Nephron (organoid): ENCODE measurements at regions not wholly inside any gene's neighbourhood (a gene's known extent, or its start where the extent isn't known, plus 50 kb on each side); places are given as distances from the start of the nearest gene placed in this dataset.

Experiments
- H3K27ac Mint-ChIP-seq, 3 experiments: 2 replicates each; pipeline ENCODE4 v1.8.0; 2020; ENCODE audit warnings: mixed read lengths in 3 of 3, mild to moderate bottlenecking in 2 of 3, moderate library complexity in 1 of 3
- H3K27me3 Mint-ChIP-seq: 2 replicates; pipeline ENCODE4 v1.8.0; 2021; ENCODE audit warnings: low read depth, mild to moderate bottlenecking, moderate library complexity, mixed read lengths
- H3K36me3 Mint-ChIP-seq: 2 replicates; pipeline ENCODE4 v1.8.0; 2020; ENCODE audit warnings: low read depth, mixed read lengths
- H3K4me1 Mint-ChIP-seq: 2 replicates; pipeline ENCODE4 v1.8.0; 2020; ENCODE audit warnings: mixed read lengths
- H3K4me3 Mint-ChIP-seq, 3 experiments: 2 replicates each; pipeline ENCODE4 v1.8.0; 2020; ENCODE audit warnings: mild to moderate bottlenecking in 3 of 3, mixed read lengths in 3 of 3, moderate library complexity in 2 of 3
- H3K9me3 Mint-ChIP-seq: 2 replicates; pipeline ENCODE4 v1.8.0; 2020; ENCODE audit warnings: mixed read lengths
- TF ChIP-seq, protein P1 (sequence below), 3 experiments: fragments of 200-600 bp; sonication (generic); IDR thresholded peaks; one replicate each; pipeline ENCODE4 v1.5.0; 2021; ENCODE audit warnings: antibody characterized with exemption in 3 of 3; ENCODE audit not compliant: unreplicated experiment in 3 of 3

- Mint-ChIP-seq H3K9me3 (no peaks in the 10 kb centered on the region), H3K27me3 (no peaks in the 10 kb centered on the region), H3K36me3 (no peaks in the 10 kb centered on the region), H3K27ac (peak overlapping the region in 1 of 3 experiments; percentile 26), H3K4me3 (no peak overlapping the region), H3K4me1 (peaks cover 54% of the 10 kb centered on the region)
- TF ChIP-seq, protein P1, sequence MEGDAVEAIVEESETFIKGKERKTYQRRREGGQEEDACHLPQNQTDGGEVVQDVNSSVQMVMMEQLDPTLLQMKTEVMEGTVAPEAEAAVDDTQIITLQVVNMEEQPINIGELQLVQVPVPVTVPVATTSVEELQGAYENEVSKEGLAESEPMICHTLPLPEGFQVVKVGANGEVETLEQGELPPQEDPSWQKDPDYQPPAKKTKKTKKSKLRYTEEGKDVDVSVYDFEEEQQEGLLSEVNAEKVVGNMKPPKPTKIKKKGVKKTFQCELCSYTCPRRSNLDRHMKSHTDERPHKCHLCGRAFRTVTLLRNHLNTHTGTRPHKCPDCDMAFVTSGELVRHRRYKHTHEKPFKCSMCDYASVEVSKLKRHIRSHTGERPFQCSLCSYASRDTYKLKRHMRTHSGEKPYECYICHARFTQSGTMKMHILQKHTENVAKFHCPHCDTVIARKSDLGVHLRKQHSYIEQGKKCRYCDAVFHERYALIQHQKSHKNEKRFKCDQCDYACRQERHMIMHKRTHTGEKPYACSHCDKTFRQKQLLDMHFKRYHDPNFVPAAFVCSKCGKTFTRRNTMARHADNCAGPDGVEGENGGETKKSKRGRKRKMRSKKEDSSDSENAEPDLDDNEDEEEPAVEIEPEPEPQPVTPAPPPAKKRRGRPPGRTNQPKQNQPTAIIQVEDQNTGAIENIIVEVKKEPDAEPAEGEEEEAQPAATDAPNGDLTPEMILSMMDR (IDR thresholded peaks at IDR 0.05; ENCODE audit: unreplicated experiment in 3 of 3): no peak
These were observed 157.6 kb upstream of the LMO4 start for GRCh38 chr1:87170931-87171598.

DNA sequence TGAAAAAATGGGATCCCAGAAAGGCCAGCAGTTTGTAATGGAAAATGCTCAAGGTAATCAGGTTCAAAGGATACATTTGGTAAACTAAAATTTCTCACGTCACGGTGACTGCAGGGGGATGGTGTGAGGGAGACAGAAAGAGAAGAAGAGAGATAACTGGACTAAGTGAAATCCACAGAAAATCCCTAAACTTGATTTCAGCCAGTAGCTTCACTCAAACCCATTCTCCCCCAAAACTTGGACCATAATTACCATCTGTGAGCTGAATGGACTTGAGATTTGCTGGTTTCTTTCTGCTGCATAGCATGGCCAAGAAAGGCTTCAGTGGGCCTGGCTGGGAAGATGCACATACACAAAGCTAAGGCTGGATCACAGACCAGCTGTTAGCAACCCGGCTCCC lies 155.4 kb upstream of the LMO4 start:
- Mint-ChIP-seq H3K4me3 (no peak overlapping the region), H3K9me3 (no peaks in the 10 kb centered on the region), H3K27ac (no peak overlapping the region), H3K4me1 (peaks cover 45% of the 10 kb centered on the region), H3K36me3 (no peaks in the 10 kb centered on the region), H3K27me3 (peaks cover 4% of the 10 kb centered on the region)
- TF ChIP-seq, protein P1 (IDR thresholded peaks at IDR 0.05; ENCODE audit: unreplicated experiment in 3 of 3): no peak

GRCh38 chr1:87174724-87175245 lies 153.9 kb upstream of the LMO4 start:
- TF ChIP-seq, protein P1 (IDR thresholded peaks at IDR 0.05; ENCODE audit: unreplicated experiment in 3 of 3): no peak
- Mint-ChIP-seq H3K27me3 (peaks cover 4% of the 10 kb centered on the region), H3K4me1 (peaks cover 40% of the 10 kb centered on the region), H3K9me3 (no peaks in the 10 kb centered on the region), H3K4me3 (no peak overlapping the region), H3K36me3 (no peaks in the 10 kb centered on the region), H3K27ac (peak overlapping the region in 1 of 3 experiments; percentile 41)

DNA sequence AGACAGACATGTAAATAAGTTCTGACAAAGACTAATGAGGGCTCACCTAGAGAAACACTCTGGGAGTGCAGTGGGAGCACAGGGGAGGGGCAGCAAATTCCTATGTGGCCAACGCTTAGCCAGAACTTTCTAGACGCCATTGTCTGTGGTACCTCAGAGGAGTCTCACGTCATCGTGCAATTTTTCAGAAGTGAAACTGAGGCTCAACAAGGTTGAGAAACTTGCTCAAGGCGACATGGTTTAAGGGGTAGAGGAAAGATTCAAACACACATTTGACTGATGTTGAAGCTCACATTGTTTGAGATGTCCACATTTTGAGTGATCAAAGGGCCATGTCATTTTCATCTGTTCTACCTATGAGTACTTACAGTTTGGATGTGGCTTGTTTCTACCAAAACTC lies 152.6 kb upstream of the LMO4 start:
- H3K36me3 Mint-ChIP-seq: no peaks in the 10 kb centered on the region
- H3K27me3 Mint-ChIP-seq: peaks cover 4% of the 10 kb centered on the region
- TF ChIP-seq, protein P1 (IDR thresholded peaks at IDR 0.05; ENCODE audit: unreplicated experiment in 3 of 3): no peak
- peaks cover 39% of the 10 kb centered on the region for H3K4me1 Mint-ChIP-seq
- H3K4me3 Mint-ChIP-seq: no peak overlapping the region
- no peak overlapping the region for H3K27ac Mint-ChIP-seq
- no peaks in the 10 kb centered on the region for H3K9me3 Mint-ChIP-seq

GRCh38 chr1:87176514-87176913 lies 152.2 kb upstream of the LMO4 start:
- TF ChIP-seq, protein P1 (IDR thresholded peaks at IDR 0.05; ENCODE audit: unreplicated experiment in 3 of 3): no peak
- no peak overlapping the region for H3K27ac Mint-ChIP-seq
- H3K36me3 Mint-ChIP-seq: no peaks in the 10 kb centered on the region
- H3K4me3 Mint-ChIP-seq: no peak overlapping the region
- peaks cover 38% of the 10 kb centered on the region for H3K4me1 Mint-ChIP-seq
- no peaks in the 10 kb centered on the region for H3K9me3 Mint-ChIP-seq
- H3K27me3 Mint-ChIP-seq: peaks cover 4% of the 10 kb centered on the region

DNA sequence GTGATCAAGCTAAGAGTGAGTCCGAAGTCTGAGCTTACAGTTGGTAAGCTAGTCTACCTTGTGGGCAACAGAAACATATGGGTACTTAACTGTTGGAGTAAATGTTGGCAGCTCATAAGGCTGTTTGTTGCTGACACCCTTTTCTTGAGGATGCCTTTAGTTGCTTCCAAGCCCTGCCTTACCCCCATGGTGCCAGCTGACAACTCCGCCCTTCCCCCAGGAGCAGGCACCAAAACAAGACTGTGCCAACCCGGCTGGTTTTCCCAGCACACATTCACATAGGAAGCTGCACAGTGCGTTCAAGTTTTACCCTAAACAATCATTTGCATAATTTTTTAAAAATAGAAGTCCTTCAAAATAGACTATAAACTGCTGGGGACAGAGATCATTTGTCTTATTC lies 150.2 kb upstream of the LMO4 start:
- peaks cover 35% of the 10 kb centered on the region for H3K4me1 Mint-ChIP-seq

More for the DNA sequence above, 150.2 kb upstream of the LMO4 start:
- no peaks in the 10 kb centered on the region for H3K36me3 Mint-ChIP-seq
- H3K27me3 Mint-ChIP-seq: peaks cover 4% of the 10 kb centered on the region
- no peak overlapping the region for H3K4me3 Mint-ChIP-seq
- no peaks in the 10 kb centered on the region for H3K9me3 Mint-ChIP-seq
- TF ChIP-seq, protein P1 (IDR thresholded peaks at IDR 0.05; ENCODE audit: unreplicated experiment in 3 of 3): no peak
- no peak overlapping the region for H3K27ac Mint-ChIP-seq
